ENCODE measurements at regions not wholly inside any gene's neighbourhood (a gene's known extent, or its start where the extent isn't known, plus 50 kb on each side); places are given as distances from the start of the nearest gene placed in this dataset.

- no peak for TF ChIP-seq CTCF (IDR thresholded peaks at IDR 0.05; ENCODE audit: borderline replicate concordance)
- Histone ChIP-seq H3K36me3 (no peaks in the 10 kb centered on the region), H3K27ac (replicated peaks) (no peak overlapping the region), H3K27me3 (ENCODE audit: low read depth) (no peaks in the 10 kb centered on the region), H3K4me1 (no peaks in the 10 kb centered on the region), H3K4me3 (no peak overlapping the region), H3K9me3 (replicated peaks) (no peaks in the 10 kb centered on the region)
- intact Hi-C loops (cut with micrococcal nuclease): no loop called here
- no peak for DNase-seq
These were observed 447.4 kb downstream of the SH2D4B start for GRCh38 chr10:80985102-80985501.

- DNase-seq: no peak
- H3K36me3 ChIP-seq: no peaks in the 10 kb centered on the region
- no peak overlapping the region for H3K27ac ChIP-seq (replicated peaks)
- intact Hi-C loops (cut with micrococcal nuclease): no loop called here
- H3K9me3 ChIP-seq (replicated peaks): peaks cover 7% of the 10 kb centered on the region
- H3K27me3 ChIP-seq (ENCODE audit: low read depth): no peaks in the 10 kb centered on the region
- H3K4me1 ChIP-seq: no peaks in the 10 kb centered on the region
- no peak for TF ChIP-seq CTCF (IDR thresholded peaks at IDR 0.05; ENCODE audit: borderline replicate concordance)
- H3K4me3 ChIP-seq: no peak overlapping the region
These were observed 448.9 kb downstream of the SH2D4B start for GRCh38 chr10:80986596-80986995.

GRCh38 chr10:80988755-80989154, 451.1 kb downstream of the SH2D4B start:
- no peak for DNase-seq

GRCh38 chr10:80996615-80997193, 459.0 kb downstream of the SH2D4B start:
- H3K4me1 ChIP-seq: no peaks in the 10 kb centered on the region
- DNase-seq: no peak
- peaks cover 33% of the 10 kb centered on the region for H3K9me3 ChIP-seq (replicated peaks)
- H3K4me3 ChIP-seq: no peak overlapping the region
- no peaks in the 10 kb centered on the region for H3K36me3 ChIP-seq
- no peak overlapping the region for H3K27ac ChIP-seq (replicated peaks)
- no peaks in the 10 kb centered on the region for H3K27me3 ChIP-seq (ENCODE audit: low read depth)
- TF ChIP-seq CTCF (IDR thresholded peaks at IDR 0.05; ENCODE audit: borderline replicate concordance): no peak
- intact Hi-C loops (cut with micrococcal nuclease): no loop called here

More at GRCh38 chr10:80988755-80989154, 451.1 kb downstream of the SH2D4B start:
- intact Hi-C loops (cut with micrococcal nuclease): no loop called here
- H3K36me3 ChIP-seq: no peaks in the 10 kb centered on the region
- H3K27me3 ChIP-seq (ENCODE audit: low read depth): no peaks in the 10 kb centered on the region
- no peak for TF ChIP-seq CTCF (IDR thresholded peaks at IDR 0.05; ENCODE audit: borderline replicate concordance)
- no peak overlapping the region for H3K4me3 ChIP-seq
- no peaks in the 10 kb centered on the region for H3K4me1 ChIP-seq
- no peak overlapping the region for H3K27ac ChIP-seq (replicated peaks)
- H3K9me3 ChIP-seq (replicated peaks): peaks cover 15% of the 10 kb centered on the region

- no peak overlapping the region for H3K27ac ChIP-seq (replicated peaks)
- no peaks in the 10 kb centered on the region for H3K27me3 ChIP-seq (ENCODE audit: low read depth)
- no peak for TF ChIP-seq CTCF (IDR thresholded peaks at IDR 0.05; ENCODE audit: borderline replicate concordance)
- H3K4me3 ChIP-seq: no peak overlapping the region
- peaks cover 8% of the 10 kb centered on the region for H3K9me3 ChIP-seq (replicated peaks)
- intact Hi-C loops (cut with micrococcal nuclease): no loop called here
- DNase-seq: no peak
- H3K36me3 ChIP-seq: no peaks in the 10 kb centered on the region
- H3K4me1 ChIP-seq: no peaks in the 10 kb centered on the region
These were observed 463.1 kb downstream of the SH2D4B start for GRCh38 chr10:81000781-81001180.
